Neural crest cell (in vitro differentiated cells): ENCODE measurements at regions not wholly inside any gene's neighbourhood (a gene's known extent, or its start where the extent isn't known, plus 50 kb on each side); places are given as distances from the start of the nearest gene placed in this dataset.

Source experiments
- DNase-seq: peaks from one replicate; pipeline ENCODE4 v3.0.0; 2021; ENCODE audit warnings: low read depth, mixed read lengths, low spot score
- H3K27ac Mint-ChIP-seq: one replicate; pipeline ENCODE4 v1.8.0; 2021; ENCODE audit warnings: mild to moderate bottlenecking, mixed read lengths; ENCODE audit not compliant: unreplicated experiment
- H3K27me3 Mint-ChIP-seq: 2 replicates; pipeline ENCODE4 v1.8.0; 2021; ENCODE audit warnings: low read depth, mild to moderate bottlenecking, mixed read lengths
- H3K36me3 Mint-ChIP-seq: 2 replicates; pipeline ENCODE4 v1.8.0; 2021; ENCODE audit warnings: low read depth, mild to moderate bottlenecking, mixed read lengths
- H3K4me1 Mint-ChIP-seq: 2 replicates; pipeline ENCODE4 v1.8.0; 2021; ENCODE audit warnings: mixed read lengths
- H3K4me3 Mint-ChIP-seq: one replicate; pipeline ENCODE4 v1.8.0; 2021; ENCODE audit warnings: mild to moderate bottlenecking, mixed read lengths
- H3K9me3 Mint-ChIP-seq: 2 replicates; pipeline ENCODE4 v1.8.0; 2021; ENCODE audit warnings: mixed read lengths
- TF ChIP-seq, protein P1 (sequence below): fragments of 200-600 bp; sonication (generic); conservative IDR thresholded peaks from 2 replicates; pipeline ENCODE4 v1.5.0; 2021; ENCODE audit warnings: antibody characterized with exemption, mild to moderate bottlenecking

DNA sequence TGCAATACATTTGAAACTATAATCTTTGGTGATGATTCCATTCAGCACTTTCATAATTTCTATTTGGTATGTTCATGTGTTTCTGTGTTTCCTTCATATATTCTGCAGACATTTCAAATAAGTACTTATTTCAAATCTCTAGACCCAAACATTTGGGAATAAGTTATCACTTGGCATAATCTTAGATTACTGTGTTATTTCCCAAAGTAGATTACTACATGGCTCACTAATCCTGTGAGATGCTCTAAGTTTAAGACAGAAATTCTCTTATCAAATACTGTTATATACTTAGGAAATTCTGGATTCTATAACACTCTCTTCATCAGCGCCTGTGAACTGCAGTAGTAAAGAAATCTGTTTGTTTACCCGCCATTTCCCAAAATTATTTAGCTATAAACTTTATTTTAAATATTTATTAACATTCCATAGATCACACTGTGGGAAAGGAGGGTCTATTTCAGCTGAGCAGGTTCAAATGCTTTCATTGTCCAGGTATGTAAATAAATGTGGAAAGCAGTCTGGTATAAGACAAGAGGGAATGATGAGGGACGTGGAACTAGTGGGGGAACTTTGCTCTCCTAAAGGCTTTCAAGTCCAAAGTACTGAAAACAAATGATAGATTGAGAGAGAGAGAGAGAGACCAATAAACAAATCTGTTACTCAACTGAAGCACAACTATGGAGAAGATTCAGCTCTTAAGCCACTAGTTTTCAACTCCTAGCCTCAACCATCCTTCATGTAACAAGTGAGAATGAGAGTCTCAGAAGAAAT lies 61.8 kb upstream of the TOM1L1 start:
- TF ChIP-seq, protein P1, sequence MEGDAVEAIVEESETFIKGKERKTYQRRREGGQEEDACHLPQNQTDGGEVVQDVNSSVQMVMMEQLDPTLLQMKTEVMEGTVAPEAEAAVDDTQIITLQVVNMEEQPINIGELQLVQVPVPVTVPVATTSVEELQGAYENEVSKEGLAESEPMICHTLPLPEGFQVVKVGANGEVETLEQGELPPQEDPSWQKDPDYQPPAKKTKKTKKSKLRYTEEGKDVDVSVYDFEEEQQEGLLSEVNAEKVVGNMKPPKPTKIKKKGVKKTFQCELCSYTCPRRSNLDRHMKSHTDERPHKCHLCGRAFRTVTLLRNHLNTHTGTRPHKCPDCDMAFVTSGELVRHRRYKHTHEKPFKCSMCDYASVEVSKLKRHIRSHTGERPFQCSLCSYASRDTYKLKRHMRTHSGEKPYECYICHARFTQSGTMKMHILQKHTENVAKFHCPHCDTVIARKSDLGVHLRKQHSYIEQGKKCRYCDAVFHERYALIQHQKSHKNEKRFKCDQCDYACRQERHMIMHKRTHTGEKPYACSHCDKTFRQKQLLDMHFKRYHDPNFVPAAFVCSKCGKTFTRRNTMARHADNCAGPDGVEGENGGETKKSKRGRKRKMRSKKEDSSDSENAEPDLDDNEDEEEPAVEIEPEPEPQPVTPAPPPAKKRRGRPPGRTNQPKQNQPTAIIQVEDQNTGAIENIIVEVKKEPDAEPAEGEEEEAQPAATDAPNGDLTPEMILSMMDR = no peak
- Mint-ChIP-seq H3K9me3 (no peaks in the 10 kb centered on the region), H3K4me1 (no peaks in the 10 kb centered on the region), H3K27ac (no peak overlapping the region), H3K36me3 (no peaks in the 10 kb centered on the region), H3K27me3 (no peaks in the 10 kb centered on the region), H3K4me3 (no peak overlapping the region)
- no peak for DNase-seq

DNA sequence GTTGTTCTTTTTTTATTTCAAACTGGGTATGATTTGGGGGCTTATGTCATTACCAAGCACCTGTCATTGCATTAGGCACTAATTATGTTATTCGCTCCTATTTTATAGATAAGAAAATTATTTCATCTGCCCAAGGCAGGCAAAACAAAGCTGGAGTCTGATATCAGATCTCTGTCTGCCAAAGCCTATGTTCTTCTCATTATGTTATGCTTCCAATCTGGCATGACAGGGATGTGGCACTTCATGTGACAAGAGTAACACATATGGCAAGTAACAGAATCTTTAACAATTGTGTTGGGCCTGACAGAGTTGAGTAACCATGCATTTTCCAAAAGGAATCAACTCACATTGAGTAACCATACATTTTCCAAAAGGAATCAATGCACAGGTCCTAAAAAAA lies 61.2 kb upstream of the TOM1L1 start:
- TF ChIP-seq, protein P1 = no peak
- no peaks in the 10 kb centered on the region for H3K9me3 Mint-ChIP-seq
- H3K4me1 Mint-ChIP-seq = no peaks in the 10 kb centered on the region
- no peak overlapping the region for H3K4me3 Mint-ChIP-seq
- no peaks in the 10 kb centered on the region for H3K27me3 Mint-ChIP-seq
- H3K27ac Mint-ChIP-seq = no peak overlapping the region
- H3K36me3 Mint-ChIP-seq = no peaks in the 10 kb centered on the region
- no peak for DNase-seq

DNA sequence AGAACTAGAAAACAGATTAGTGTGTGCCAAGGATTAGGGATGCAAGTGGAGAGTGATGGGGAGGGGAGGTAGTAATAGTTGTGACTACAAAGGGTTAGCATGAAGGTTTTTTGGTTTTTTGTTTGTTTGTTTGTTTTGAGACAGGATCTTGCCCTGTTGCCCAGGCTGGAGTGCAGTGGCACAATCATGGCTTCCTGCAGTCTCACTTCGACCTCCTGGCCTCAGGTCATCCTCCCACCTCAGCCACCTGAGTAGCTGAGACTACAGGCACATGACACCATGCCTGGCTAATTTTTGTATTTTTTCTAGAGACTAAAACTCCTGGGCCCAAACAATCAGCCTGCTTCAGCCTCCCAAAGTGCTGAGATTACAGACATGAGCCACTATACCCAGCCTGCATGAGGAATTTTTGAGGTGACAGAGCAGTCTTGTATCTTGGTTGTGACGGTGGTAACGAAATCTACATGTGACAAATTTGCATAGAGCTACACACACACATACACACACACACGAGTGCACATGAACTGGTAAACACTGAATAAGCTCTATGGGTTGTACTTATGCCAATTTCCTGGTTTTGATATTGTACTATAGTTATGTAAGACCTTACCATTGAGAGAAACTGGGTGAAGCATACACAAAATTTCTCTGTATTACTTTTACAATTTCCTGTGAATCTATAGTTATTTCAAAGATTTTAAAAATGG lies 59.6 kb upstream of the TOM1L1 start:
- no peaks in the 10 kb centered on the region for H3K36me3 Mint-ChIP-seq
- H3K9me3 Mint-ChIP-seq = no peaks in the 10 kb centered on the region
- H3K4me1 Mint-ChIP-seq = no peaks in the 10 kb centered on the region
- TF ChIP-seq, protein P1 = no peak
- H3K4me3 Mint-ChIP-seq = no peak overlapping the region
- no peak overlapping the region for H3K27ac Mint-ChIP-seq
- H3K27me3 Mint-ChIP-seq = no peaks in the 10 kb centered on the region
- no peak for DNase-seq

DNA sequence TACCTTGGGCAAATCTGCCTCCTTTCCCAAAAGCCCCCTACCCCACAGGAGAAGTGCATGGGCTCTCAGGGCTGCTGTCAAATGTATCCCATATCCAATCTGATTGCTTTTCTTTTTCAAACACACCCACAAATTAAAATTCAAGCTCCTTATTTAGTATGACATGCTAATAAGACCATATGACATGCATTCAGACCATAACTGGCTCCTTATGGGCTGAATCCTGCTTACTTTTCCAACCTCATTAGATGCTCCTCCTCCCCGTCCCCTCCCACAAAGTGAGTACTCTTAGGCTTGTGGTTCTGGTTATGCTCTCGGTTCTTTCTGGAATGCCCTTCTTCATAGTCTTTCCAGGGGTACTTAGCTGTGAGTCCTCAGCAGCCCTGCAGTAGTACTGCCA lies 59.0 kb upstream of the TOM1L1 start:
- Mint-ChIP-seq H3K36me3 (no peaks in the 10 kb centered on the region), H3K4me1 (no peaks in the 10 kb centered on the region), H3K4me3 (no peak overlapping the region), H3K27me3 (no peaks in the 10 kb centered on the region), H3K27ac (no peak overlapping the region), H3K9me3 (no peaks in the 10 kb centered on the region)
- DNase-seq = no peak
- TF ChIP-seq, protein P1 = no peak

DNA sequence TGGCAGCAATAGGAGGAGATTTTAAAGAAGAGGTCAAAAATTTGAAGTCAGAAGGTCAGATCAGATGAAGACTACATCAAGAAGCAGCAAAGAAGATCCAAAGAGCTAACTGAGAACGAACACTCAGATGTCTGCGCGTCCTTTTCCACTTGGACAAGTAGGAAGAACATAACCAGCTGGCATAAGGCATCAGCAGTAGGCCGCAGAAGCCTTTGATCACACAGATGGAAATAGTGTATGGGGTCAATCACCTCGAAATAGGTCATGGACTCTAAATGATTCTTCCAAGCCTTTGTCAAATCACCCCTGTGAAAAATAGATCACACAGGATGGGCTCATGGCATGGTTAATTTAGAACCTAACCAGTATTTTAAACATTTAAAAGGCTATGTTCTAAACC lies 56.4 kb upstream of the TOM1L1 start:
- Mint-ChIP-seq H3K27me3 (no peaks in the 10 kb centered on the region), H3K27ac (no peak overlapping the region), H3K4me3 (no peak overlapping the region), H3K4me1 (no peaks in the 10 kb centered on the region), H3K9me3 (no peaks in the 10 kb centered on the region), H3K36me3 (no peaks in the 10 kb centered on the region)
- TF ChIP-seq, protein P1 = no peak
- DNase-seq = no peak
